ENCODE measurements at regions not wholly inside any gene's neighbourhood (a gene's known extent, or its start where the extent isn't known, plus 50 kb on each side); places are given as distances from the start of the nearest gene placed in this dataset.

GRCh38 chr1:59156051-59156450, 140.8 kb upstream of the FGGY start:
- no peak for DNase-seq (ENCODE audit: extremely low read depth, low read depth, low spot score)

- no peak for DNase-seq (ENCODE audit: extremely low read depth, low read depth, low spot score)
Observed at GRCh38 chr1:59156526-59157199, 140.2 kb upstream of the FGGY start.

- DNase-seq (ENCODE audit: extremely low read depth, low read depth, low spot score) = no peak
Observed at GRCh38 chr1:59158321-59158720, 138.6 kb upstream of the FGGY start.

- no peak for DNase-seq (ENCODE audit: extremely low read depth, low read depth, low spot score)
Observed at GRCh38 chr1:59159557-59160203, 137.2 kb upstream of the FGGY start.

- DNase-seq (ENCODE audit: extremely low read depth, low read depth, low spot score) = no peak
Observed at GRCh38 chr1:59161136-59161535, 135.8 kb upstream of the FGGY start.

GRCh38 chr1:59162665-59163064, 134.2 kb upstream of the FGGY start:
- DNase-seq (ENCODE audit: extremely low read depth, low read depth, low spot score) = no peak

- DNase-seq (ENCODE audit: extremely low read depth, low read depth, low spot score) = no peak
Observed at GRCh38 chr1:59163268-59164092, 133.4 kb upstream of the FGGY start.

- no peak for DNase-seq (ENCODE audit: extremely low read depth, low read depth, low spot score)
Observed at GRCh38 chr1:59164371-59164770, 132.5 kb upstream of the FGGY start.

GRCh38 chr1:59165353-59165752, 131.5 kb upstream of the FGGY start:
- DNase-seq (ENCODE audit: extremely low read depth, low read depth, low spot score) = no peak

- no peak for DNase-seq (ENCODE audit: extremely low read depth, low read depth, low spot score)
Observed at GRCh38 chr1:59169703-59170102, 127.2 kb upstream of the FGGY start.

- DNase-seq (ENCODE audit: extremely low read depth, low read depth, low spot score) = no peak
Observed at GRCh38 chr1:59170659-59171058, 126.2 kb upstream of the FGGY start.

- no peak for DNase-seq (ENCODE audit: extremely low read depth, low read depth, low spot score)
Observed at GRCh38 chr1:59171788-59172187, 125.1 kb upstream of the FGGY start.

GRCh38 chr1:59172693-59173092, 124.2 kb upstream of the FGGY start:
- no peak for DNase-seq (ENCODE audit: extremely low read depth, low read depth, low spot score)

GRCh38 chr1:59173721-59174120, 123.2 kb upstream of the FGGY start:
- DNase-seq (ENCODE audit: extremely low read depth, low read depth, low spot score) = no peak

- no peak for DNase-seq (ENCODE audit: extremely low read depth, low read depth, low spot score)
Observed at GRCh38 chr1:59176471-59176870, 120.4 kb upstream of the FGGY start.

- no peak for DNase-seq (ENCODE audit: extremely low read depth, low read depth, low spot score)
Observed at GRCh38 chr1:59177756-59178155, 119.1 kb upstream of the FGGY start.

- DNase-seq (ENCODE audit: extremely low read depth, low read depth, low spot score) = no peak
Observed at GRCh38 chr1:59178339-59179187, 118.3 kb upstream of the FGGY start.

- no peak for DNase-seq (ENCODE audit: extremely low read depth, low read depth, low spot score)
Observed at GRCh38 chr1:59179673-59180072, 117.2 kb upstream of the FGGY start.

- DNase-seq (ENCODE audit: extremely low read depth, low read depth, low spot score) = no peak
Observed at GRCh38 chr1:59180735-59181134, 116.2 kb upstream of the FGGY start.

GRCh38 chr1:59183749-59184317, 113.1 kb upstream of the FGGY start:
- DNase-seq (ENCODE audit: extremely low read depth, low read depth, low spot score) = no peak
